CD4-positive, alpha-beta T cell treated with Interleukin-1 beta for 1 hour (primary cell): ENCODE measurements at regions not wholly inside any gene's neighbourhood (a gene's known extent, or its start where the extent isn't known, plus 50 kb on each side); places are given as distances from the start of the nearest gene placed in this dataset.

Source experiments
- DNase-seq, 2 donors: peaks; one replicate each; pipeline ENCODE4 v3.0.0-alpha.2; 2020 to 2022

- no peak for DNase-seq
Observed at GRCh38 chr10:47053081-47053798, 142.0 kb downstream of the PTPN20 start.

- DNase-seq: no peak
Observed at GRCh38 chr10:47054974-47055373, 143.7 kb downstream of the PTPN20 start.

- no peak for DNase-seq
Observed at GRCh38 chr10:47055386-47056246, 144.4 kb downstream of the PTPN20 start.

GRCh38 chr10:47056247-47056510 lies 145.0 kb downstream of the PTPN20 start:
- no peak for DNase-seq

GRCh38 chr10:47057471-47057870 lies 146.2 kb downstream of the PTPN20 start:
- DNase-seq: no peak

- no peak for DNase-seq
Observed at GRCh38 chr10:47058032-47058702, 146.9 kb downstream of the PTPN20 start.

- no peak for DNase-seq
Observed at GRCh38 chr10:47058961-47059391, 147.7 kb downstream of the PTPN20 start.

GRCh38 chr10:47059606-47060311 lies 148.5 kb downstream of the PTPN20 start:
- no peak for DNase-seq

- DNase-seq: no peak
Observed at GRCh38 chr10:47060356-47060755, 149.1 kb downstream of the PTPN20 start.

- DNase-seq: no peak
Observed at GRCh38 chr10:47060993-47061500, 149.8 kb downstream of the PTPN20 start.

- no peak for DNase-seq
Observed at GRCh38 chr10:47061776-47062175, 150.5 kb downstream of the PTPN20 start.

- no peak for DNase-seq
Observed at GRCh38 chr10:47062441-47063200, 151.4 kb downstream of the PTPN20 start.

GRCh38 chr10:47063858-47064257 lies 152.6 kb downstream of the PTPN20 start:
- DNase-seq: no peak

GRCh38 chr10:47065903-47066302 lies 154.7 kb downstream of the PTPN20 start:
- no peak for DNase-seq

- DNase-seq: no peak
Observed at GRCh38 chr10:47067949-47068940, 157.0 kb downstream of the PTPN20 start.

GRCh38 chr10:47070541-47070940 lies 159.3 kb downstream of the PTPN20 start:
- DNase-seq: no peak

GRCh38 chr10:47071891-47072290 lies 160.7 kb downstream of the PTPN20 start:
- no peak for DNase-seq

GRCh38 chr10:47073967-47074366 lies 162.7 kb downstream of the PTPN20 start:
- no peak for DNase-seq

GRCh38 chr10:47076949-47077361 lies 165.7 kb downstream of the PTPN20 start:
- no peak for DNase-seq

GRCh38 chr10:47077386-47077785 lies 166.2 kb downstream of the PTPN20 start:
- DNase-seq: no peak

- DNase-seq: no peak
Observed at GRCh38 chr10:47077941-47078340, 166.7 kb downstream of the PTPN20 start.
